Non-pigmented ciliary epithelial cell (primary cell): ENCODE measurements at regions not wholly inside any gene's neighbourhood (a gene's known extent, or its start where the extent isn't known, plus 50 kb on each side); places are given as distances from the start of the nearest gene placed in this dataset.

Experiments used
- DNase-seq: peaks from one replicate; pipeline ENCODE4 v3.0.0-alpha.2; 2010; ENCODE audit warnings: low read depth

DNA sequence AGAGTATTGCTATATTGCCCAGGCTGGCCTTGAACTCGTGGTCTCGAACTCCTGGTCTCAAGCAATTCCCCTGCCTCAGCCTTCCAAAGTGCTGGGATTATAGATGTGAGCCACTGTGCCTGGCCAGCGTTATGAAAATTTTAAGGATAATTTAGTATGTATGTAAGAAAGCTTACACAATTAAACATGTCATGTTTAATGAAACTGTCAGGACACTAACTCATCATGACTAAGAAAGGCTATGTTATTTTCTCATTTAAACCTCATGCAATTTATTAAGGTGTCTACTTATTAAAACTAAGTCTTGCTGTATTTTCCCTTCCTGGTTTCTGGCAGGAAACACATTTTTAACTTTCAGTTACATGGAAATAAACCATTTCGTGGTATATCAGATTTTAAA lies 106.8 kb upstream of the ATP10A start:
- no peak for DNase-seq

DNA sequence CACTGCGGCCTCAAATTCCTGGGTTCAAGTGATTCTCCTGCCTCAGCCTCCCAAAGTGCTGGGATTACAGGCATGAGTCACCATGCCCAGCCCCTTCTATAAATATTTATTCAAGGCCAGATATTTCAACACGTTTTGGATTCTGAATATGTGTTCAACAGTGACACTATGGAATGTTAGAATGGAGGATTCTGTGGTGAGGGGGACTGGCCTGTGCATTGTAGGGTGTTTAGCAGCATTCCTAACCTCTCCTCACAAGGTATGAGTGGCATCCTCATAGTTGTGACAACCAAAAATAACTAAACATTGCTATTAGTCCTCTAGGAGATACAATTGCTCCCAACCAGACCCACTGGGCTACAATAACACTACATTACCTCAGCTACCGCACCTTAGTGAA lies 104.0 kb upstream of the ATP10A start:
- DNase-seq: no peak

DNA sequence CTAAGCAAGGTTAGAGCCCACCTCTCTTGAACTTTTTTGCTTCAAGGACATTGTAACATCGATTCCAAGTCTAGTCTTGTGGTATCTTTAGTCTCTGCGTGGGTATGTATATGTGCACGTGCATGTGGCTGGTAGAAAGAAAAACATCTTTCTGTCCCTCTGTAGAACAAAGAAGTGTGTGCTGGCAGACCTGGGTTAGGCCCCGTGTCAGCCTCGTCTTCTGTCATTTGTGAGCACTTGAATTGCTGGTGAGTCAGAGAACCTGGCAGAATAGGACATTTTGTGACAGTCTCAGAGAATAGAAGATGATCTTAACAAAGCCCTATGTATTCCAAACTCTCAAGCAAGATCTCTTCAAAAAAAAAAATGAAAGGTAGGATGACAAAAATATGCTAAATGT lies 102.2 kb upstream of the ATP10A start:
- no peak for DNase-seq

DNA sequence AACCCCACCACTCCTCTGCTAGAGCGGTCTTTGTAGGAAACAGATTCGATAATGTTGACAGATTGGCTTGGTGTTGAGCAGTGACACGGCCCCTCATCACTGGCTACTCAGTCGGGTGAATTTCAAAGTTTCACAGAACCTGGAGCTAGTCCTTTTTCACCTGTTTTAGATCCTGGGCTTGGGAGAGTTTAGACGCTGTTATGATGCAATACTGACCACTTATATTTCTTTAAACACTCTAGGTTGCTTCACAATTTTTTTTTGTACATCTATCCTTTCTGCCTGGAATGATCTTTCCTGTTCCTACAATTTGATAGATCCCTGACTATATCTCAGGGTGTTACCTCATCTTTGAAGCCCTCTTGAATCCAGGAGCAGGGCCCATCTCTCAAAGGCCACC lies 97.1 kb upstream of the ATP10A start:
- no peak for DNase-seq

DNA sequence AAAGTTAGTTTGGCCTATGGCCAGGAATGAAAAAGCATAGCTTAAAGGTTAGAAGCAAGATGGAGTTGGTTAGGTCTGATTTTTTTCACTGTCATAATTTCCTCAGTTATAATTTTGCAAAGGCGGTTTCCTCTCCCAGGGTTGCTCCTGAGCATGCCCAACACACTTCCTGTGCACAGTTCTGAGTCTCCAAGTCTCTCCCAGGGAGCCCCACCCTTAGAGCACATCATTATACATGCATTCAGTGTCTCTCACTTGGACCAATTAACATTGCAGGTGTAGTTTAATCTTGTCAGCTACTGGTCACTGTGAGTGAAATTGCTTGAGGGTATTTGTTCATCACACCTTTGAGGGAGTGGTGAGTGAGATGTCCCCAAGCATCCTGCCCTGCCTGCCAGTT lies 96.0 kb upstream of the ATP10A start:
- DNase-seq: no peak

DNA sequence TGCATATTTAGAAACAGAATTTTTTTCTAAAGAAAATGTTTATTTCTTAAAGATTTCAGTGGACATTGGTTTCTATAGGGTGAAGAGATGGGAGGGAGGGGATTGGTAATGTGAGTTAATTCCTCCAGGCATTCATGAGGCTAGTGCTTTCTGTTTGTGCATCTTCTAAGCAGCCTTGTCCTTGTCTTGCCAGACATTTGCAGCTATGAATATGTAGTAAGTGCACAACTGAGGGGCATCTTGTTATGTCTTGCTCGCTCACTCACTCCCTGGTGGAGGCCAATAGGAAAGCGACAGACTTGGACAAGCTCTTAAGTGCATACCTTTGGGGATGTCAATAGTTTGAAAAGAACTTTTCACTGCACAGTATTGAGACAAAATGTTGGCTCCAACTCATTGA lies 92.5 kb upstream of the ATP10A start:
- DNase-seq: no peak

DNA sequence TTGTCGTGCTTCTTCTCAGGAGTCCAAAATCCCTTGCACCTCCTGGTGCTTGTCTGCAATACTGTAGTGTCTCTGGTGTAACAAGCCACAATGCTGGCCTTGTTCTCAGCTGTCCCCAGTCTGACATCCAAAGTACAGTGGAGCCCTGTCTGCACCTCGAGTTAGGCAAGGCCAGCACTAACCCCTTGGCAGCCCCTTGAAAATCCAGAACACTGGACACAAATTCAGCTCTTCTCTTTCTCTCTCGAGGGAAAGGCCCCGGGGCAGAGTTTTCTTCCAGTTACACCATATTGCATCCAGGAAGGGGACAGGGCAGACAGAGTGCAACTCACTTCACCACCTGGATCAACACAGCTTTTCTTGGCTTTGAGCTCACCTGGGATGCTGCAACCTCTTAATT lies 91.3 kb upstream of the ATP10A start:
- DNase-seq: no peak

DNA sequence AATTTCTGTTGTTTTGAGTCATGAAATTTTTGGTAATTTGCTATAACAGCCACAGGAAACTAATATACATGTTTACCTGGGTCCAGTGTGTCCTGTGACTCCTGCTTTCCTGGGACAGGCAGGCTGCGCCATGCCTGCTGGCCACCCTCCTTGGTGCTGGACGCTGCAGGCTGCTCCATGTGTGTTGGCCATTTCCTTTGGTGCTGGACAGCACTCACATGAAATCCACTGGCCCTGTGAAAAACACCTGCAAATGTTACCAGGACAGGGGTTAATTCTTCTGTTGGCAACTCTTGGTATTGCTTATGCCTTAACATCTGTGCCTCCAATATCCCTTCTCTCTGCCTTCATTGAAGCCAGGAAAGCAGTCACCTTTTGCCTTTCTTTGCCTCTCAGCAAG lies 86.9 kb upstream of the ATP10A start:
- no peak for DNase-seq

DNA sequence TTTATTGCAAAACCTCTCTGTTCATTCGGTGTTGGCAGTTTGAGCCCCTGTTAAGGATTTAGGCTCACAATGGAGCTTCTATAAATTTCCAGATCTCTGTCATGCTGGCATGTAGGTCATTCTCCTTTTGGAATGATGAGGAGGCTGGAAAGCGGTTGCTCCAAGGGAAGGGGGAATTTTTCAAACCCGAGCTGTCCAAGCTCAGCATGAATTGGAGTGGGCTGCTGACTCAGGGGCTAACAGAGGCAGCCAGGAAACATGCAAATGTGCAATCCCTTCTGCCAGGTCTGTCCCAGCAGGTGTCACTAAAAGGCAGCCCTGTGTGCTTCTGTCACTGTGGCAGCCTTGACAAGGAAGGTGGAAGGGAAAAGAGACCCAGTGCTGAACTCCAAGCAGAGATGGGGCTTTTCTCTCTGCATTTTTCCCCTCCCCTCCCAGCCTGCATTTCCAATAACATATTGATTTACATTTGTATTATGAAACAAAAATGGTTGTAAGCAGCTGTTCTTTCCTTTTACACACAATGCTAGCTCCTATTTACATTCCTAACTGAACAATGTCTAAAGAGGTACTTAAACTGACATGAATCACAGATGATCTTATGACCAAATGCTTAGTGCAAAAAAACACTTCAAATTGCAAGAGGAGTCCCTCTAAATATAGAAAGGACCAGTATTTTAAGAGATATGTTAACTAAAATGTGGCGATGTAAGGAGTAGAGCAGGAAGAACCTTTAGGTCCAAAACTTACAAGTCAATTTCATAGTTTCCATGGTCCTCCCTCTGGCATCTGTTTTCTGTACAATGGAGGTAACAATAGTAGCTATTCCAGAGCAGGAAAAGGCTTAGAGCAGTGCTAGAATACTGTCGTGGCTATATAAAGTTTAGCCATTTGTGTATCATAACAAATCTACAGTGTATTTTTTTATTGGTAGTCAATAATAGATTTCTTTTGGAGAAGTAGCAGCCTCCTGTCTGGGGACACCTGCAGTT lies 84.5 kb upstream of the ATP10A start:
- no peak for DNase-seq

DNA sequence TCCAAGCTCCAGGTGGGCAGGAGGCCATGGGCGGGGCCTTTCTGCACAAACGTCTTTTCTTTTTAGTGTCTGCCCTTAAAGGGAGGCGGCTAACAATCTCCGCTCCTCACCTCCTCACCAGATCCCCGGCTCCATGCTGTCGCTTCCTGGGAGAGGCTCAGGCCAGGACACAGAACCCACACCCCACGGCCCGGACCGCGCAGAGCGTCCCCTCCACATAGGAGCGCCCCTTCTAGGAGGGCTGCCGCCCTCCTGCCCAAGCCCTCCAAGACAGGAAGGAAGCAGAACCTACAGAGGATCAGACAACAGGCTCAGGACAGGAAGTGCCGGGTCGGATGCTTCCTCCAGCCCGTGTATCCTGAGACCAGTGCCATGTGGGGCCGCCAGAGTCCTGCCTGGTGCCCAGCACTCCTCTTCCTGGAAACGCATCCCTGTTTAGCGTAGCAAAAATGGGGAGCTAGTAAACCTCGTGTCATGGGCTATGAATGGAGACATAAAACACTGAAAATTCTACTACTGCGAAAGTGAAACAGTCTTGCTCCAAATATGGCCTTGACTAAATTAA lies 83.2 kb upstream of the ATP10A start:
- DNase-seq: no peak

DNA sequence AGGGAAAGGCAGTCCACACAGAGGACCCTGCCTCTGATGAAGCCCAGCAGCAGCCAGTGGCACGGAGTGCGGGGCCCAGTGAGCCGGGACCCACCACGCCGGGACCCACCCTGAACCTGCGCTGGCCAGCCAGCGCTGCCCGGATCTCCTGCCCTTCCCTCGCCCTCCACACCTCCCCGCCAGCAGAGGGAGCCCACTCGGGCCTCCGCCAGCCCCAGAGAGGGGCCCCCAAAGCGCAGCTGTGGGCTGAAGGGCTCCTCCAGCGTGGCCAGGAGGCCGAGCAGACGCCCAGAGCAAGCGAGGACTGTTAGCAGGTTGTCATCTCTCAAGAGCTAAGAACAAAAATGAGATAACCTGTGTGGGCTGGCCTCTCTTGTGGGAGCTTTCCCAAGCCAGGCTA lies 81.3 kb upstream of the ATP10A start:
- no peak for DNase-seq

DNA sequence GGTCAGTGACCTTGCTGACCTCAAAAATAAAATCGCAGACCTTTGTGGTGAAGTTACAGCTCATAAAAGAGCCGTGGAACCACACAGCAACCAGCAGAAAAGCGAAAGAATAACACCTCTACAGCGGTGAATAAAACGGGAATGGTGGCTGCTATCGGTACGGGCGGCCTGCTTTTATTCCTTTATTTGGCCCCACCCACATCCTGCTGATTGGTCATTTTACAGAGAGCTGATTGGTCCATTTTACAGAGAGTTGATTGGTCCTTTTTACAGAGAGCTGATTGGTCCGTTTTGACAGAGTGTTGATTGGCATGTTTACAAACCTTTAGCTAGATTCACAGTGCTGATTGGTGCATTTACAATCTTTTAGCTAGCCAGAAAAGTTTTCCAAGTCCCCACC lies 80.7 kb upstream of the ATP10A start:
- no peak for DNase-seq

DNA sequence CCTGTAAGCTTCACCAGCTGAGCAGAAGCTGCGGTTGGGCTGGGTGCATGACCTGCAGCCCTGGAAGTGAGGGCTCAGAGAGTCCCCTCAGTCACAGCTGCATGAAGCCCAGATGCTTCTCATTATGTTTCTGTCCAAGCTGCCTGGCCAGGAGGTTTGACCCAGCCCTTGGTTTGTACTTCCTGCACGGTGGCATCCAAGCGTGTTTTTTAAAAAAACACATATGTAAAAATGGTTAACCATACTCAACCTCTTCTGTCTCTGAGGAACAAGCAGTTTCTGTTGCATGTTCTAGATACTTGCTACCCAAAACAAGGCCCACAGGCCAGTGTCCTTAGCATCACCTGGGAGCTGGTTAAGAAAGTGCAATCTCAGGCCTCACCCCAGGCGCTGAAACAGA lies 76.0 kb upstream of the ATP10A start:
- no peak for DNase-seq

DNA sequence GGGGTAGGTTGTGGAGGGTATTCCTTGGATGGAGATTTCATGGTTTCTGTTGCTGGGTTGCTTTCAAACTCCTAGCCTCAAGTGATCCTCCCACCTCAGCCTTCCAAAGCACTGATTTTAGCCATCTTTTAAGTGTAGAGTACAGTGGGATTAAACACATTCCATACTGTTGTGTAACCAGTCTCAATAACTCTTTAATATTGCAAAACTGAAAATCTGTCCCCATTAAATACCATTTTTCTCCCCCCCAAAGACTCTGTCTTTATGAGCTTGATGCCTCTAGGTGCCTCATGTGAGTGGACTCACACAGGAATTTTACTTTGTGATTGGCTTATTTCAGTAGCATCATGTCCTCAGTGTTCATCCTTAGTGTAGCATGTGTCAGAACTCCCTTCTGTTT lies 74.7 kb upstream of the ATP10A start:
- no peak for DNase-seq

DNA sequence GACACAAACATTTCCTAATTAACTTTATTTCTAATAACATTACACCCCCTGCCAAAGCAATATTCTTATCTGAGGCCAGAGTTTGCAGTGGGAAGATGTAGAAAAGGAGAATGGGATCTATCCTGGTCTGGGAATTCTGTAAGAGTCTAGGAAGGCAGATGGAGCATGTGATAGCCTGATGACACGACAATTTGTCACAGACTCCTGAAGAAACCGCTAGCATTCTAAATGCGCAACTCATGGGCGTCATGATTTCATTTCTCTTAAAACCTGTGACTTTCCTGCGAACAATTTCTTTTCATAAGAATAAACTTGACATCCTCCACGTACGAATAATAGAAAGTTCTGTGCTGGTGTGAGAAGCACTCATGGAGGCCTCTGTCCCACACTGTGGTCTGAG lies 72.9 kb upstream of the ATP10A start:
- no peak for DNase-seq

DNA sequence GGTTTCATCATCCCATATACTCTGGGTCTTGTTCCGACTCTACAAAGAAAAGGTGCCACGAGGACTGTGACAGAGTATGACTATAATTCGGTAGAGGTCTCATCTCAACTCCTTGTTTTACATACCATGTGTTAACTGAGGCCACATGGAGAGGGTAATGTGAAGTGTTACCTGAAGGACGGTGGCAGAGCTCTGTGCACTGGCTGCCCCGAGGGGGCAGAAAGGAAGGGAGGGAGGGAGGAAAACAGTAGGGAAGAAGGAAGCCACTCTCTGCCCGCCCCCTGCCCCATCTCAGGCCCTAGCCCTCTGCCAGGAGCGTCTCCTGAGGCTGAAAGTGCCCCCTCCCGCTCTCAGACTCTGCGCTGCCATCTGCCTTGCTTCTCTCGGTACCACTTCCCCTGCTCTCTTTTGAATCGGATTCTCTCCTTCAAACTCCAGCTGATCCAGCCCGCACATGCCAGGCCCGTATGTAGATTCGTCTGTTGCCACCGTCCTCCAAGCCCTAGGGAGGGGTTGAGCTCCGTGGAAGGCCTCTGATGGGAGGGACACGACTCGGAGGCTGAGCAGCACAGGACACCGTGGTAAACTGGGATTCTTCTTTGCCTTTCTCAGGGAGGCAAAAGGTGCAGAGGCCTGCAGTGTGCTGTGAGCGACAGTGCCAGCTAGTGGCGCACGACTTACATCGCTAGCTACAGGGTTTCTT lies 70.5 kb upstream of the ATP10A start:
- DNase-seq: peak; percentile 14

DNA sequence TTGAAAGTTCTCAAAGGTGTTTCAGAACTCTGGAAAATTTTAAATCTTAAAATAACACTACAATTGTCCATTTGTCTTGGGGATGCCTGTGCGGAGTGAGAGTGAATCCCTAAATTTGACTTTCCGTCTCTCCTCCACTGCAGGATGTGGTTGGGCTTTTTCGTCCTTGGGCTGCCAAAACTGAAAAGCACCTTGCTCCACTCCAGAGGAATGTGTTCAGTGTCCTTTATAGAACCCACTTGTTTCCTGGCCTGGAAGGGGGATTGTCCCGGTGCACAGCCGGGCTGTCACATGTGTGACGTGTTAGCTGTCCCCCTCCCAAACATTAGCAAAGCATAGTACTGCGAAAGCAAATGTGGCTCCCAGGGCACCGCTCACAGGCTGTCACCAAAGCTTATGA lies 69.6 kb upstream of the ATP10A start:
- DNase-seq: no peak

DNA sequence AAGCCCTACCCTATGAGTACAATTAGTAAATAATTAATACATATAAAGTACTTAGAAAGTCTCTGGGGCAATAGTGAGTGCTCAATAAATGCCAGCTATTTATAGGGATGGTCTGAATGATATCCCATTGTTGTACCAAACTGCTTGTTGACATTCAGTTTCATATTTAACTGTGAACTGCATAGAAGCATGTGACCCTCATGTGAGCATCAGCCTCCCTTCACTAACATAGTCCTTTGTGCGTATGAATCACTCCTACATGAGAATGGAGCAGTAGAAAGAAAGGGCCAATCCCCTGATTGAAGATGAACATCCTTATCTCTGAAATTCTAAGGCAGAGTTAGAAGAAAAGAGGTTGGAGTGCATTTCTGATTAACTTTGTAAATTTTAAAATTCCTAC lies 68.7 kb upstream of the ATP10A start:
- no peak for DNase-seq

DNA sequence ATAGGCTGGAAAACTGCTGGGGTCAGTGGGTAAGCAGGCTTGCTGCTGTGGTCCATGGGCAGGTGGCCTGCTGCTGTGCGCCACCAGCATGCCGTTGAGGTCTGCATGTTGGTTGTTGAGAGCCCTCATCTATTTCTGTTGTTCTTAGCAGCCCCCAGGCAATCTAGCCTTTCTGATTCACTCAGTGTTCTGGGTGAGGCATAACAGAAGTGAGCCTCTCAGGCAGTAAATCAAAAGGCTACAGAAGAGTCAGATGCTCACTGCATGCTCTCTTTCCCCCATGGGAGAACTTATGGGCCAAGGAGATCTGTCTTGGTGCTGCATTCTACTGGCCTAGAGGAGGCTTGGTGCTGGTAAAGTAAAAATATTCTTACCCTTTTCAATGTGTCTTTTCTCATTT lies 67.8 kb upstream of the ATP10A start:
- DNase-seq: no peak
